Transverse colon (tissue), 4 donors: ENCODE measurements at regions not wholly inside any gene's neighbourhood (a gene's known extent, or its start where the extent isn't known, plus 50 kb on each side); places are given as distances from the start of the nearest gene placed in this dataset.
A peak's percentile ranks its signal among the peaks of the same experiment; 100 is the strongest.

Source experiments
- DNase-seq: peaks from one replicate; pipeline ENCODE4 v3.0.0-alpha.2; 2019
- H3K27ac ChIP-seq, 4 donors: fragments of 200-600 bp; sonication (generic); 2 replicates each; pipeline ENCODE4 v1.5.1; 2016 to 2018; ENCODE audit warnings: inconsistent platforms in 4 of 4
- H3K27me3 ChIP-seq: fragments of 200-600 bp; sonication (generic); 2 replicates; pipeline ENCODE4 v1.5.1; 2017; ENCODE audit warnings: inconsistent platforms
- H3K36me3 ChIP-seq, 4 donors: fragments of 200-600 bp; sonication (generic); 2 replicates each; pipeline ENCODE4 v1.5.1; 2017 to 2019; ENCODE audit warnings: inconsistent platforms in 4 of 4
- H3K4me1 ChIP-seq, 4 donors: fragments of 200-600 bp; sonication (generic); 2 replicates each; pipeline ENCODE4 v1.5.1; 2017 to 2020; ENCODE audit warnings: inconsistent platforms in 4 of 4
- H3K4me3 ChIP-seq, 4 donors: fragments of 200-600 bp; sonication (generic); 1 replicate in 1 of 4; 2 replicates in 3 of 4; pipeline versions ENCODE4 v1.5.1 to v1.6.1; 2017 to 2019; ENCODE audit warnings: inconsistent platforms in 4 of 4
- H3K9me3 ChIP-seq, 2 donors: fragments of 200-600 bp; sonication (generic); 2 replicates each; pipeline ENCODE4 v1.5.1; 2017 to 2019; ENCODE audit warnings: inconsistent platforms in 2 of 2
- EP300 ChIP-seq: sonication (generic); formaldehyde crosslinking; IDR thresholded peaks from one replicate; pipeline ENCODE4 v1.6.1; 2017; ENCODE audit warnings: antibody characterized with exemption, low read depth
- POLR2A ChIP-seq: fragments of 450-650 bp; IDR thresholded peaks from one replicate; pipeline ENCODE4 v1.6.1; 2016; ENCODE audit warnings: antibody characterized with exemption, mild to moderate bottlenecking, moderate library complexity
- POLR2AphosphoS5 ChIP-seq, 3 donors: sonication (generic); formaldehyde crosslinking; IDR thresholded peaks; one replicate each; pipeline ENCODE4 v1.6.1; 2016; ENCODE audit warnings: antibody characterized with exemption in 3 of 3
- WGBS, 2 donors: methylation state at CpG; one replicate each; pipeline ENCODE4 v1.1.5; 2018; ENCODE audit warnings: low coverage in 1 of 2; 5-methylcytosine and 5-hydroxymethylcytosine counted together
- in situ Hi-C, 4 donors: fragments of 200-750 bp; cut with MboI; loops; one replicate each; pipeline versions ENCODE4 v1.15.0 to v1.15.1; 2017; ENCODE audit warnings: low sequenced_read_pairs in 3 of 4, low pct_ligation_motif_present in 1 of 4, low pct_unique_long_range_greater_than_20kb in 1 of 4
- intact Hi-C: fragments of 100-400 bp; cut with DNase I; formaldehyde crosslinking; loops from one replicate; pipeline ENCODE4 v1.15.1; 2023; ENCODE audit warnings: low total_unique reads
- TF ChIP-seq, protein P1 (sequence below), 5 experiments: fragments of 200-600 bp in 3 of 5; fragments of 450-650 bp in 2 of 5; sonication (generic) in 3 of 5; IDR thresholded peaks; 1 replicate in 2 of 5; 2 replicates in 3 of 5; pipeline ENCODE4 v1.5.1; 2016 to 2017; ENCODE audit warnings: antibody characterized with exemption in 5 of 5, inconsistent platforms in 3 of 5, mild to moderate bottlenecking in 2 of 5, moderate library complexity in 1 of 5

DNA sequence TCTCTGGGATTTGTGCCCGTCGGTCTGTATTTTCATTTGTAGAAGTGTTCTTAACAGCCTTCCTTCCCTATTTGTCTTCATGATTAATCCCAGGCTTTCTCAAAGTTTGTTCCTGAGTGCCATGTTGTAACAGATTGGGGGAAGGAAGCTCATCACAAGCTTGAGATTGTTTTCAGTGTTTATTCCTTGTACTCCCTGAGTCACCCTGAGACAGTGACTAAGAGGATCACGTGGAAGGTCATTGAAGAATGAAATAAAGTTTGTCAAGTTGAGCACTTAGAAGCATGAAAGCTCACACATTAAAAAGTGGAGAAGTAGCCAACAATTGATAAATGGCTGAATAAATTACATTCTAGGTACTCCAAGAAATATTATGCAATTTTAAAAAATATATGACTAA is 153.5 kb upstream of the FAM241A start:
- H3K4me3 ChIP-seq: no peak overlapping the region
- peak overlapping the region in 3 of 4 donors; percentile 27 to 49 (median 47) for H3K27ac ChIP-seq
- no peaks in the 10 kb centered on the region for H3K36me3 ChIP-seq
- intact Hi-C loops (no loop called here), in situ Hi-C loops (no loop called here)
- 19 to 38% methylated on average over 3 of the region's 3 CpGs for WGBS, 2 donors
- no peak for DNase-seq
- TF ChIP-seq, protein P1, sequence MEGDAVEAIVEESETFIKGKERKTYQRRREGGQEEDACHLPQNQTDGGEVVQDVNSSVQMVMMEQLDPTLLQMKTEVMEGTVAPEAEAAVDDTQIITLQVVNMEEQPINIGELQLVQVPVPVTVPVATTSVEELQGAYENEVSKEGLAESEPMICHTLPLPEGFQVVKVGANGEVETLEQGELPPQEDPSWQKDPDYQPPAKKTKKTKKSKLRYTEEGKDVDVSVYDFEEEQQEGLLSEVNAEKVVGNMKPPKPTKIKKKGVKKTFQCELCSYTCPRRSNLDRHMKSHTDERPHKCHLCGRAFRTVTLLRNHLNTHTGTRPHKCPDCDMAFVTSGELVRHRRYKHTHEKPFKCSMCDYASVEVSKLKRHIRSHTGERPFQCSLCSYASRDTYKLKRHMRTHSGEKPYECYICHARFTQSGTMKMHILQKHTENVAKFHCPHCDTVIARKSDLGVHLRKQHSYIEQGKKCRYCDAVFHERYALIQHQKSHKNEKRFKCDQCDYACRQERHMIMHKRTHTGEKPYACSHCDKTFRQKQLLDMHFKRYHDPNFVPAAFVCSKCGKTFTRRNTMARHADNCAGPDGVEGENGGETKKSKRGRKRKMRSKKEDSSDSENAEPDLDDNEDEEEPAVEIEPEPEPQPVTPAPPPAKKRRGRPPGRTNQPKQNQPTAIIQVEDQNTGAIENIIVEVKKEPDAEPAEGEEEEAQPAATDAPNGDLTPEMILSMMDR (IDR thresholded peaks at IDR 0.05): no peak
- peak in 1 of 3 donors; percentile 20 for TF ChIP-seq POLR2AphosphoS5 (IDR thresholded peaks at IDR 0.05)
- peaks cover 0 to 34% (median 19%) of the 10 kb centered on the region in 4 donors for H3K4me1 ChIP-seq
- peaks cover 3% of the 10 kb centered on the region for H3K27me3 ChIP-seq
- H3K9me3 ChIP-seq: no peaks in the 10 kb centered on the region

DNA sequence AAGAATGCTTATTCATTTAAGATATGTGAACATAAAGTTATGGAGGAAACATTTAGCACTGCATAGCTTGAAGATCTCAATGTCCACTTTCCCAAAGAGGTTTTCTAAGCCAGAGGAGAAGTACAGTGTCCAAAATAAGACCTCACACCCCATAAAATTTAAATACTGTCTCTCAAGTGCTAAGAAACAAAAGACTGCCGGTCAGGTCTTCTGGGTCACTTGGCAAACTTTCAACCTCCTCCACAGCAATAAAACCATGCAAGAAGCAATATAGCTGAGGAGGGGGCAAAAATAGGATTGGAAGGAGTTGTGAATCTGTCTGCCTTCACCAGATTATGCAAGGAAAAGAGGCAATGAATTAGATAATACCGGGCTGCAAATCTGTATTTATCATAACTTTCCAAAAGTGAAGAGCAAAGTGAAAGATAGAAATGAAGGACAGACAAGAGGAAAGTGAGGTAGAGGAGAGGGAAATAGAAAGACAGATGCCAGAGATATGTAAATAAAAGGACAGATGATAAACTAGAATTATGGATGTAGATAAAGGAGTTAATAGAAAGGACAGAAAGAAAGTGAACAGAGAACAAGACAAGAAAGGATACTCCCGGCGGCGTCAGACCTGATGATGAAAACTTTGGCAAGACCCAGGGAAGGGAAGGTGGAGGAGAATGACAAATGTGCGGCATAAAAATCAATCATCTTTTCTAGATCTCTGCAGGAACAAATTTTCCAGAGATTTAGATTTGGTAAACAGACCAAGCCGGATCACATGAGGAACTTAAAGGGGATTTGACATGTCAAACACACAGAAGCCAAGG is 152.7 kb upstream of the FAM241A start:
- Histone ChIP-seq H3K27ac (no peak overlapping the region), H3K4me3 (no peak overlapping the region), H3K4me1 (peaks cover 0 to 34% (median 19%) of the 10 kb centered on the region in 4 donors), H3K9me3 (no peaks in the 10 kb centered on the region), H3K36me3 (no peaks in the 10 kb centered on the region), H3K27me3 (peaks cover 3% of the 10 kb centered on the region)
- TF ChIP-seq, protein P1 (IDR thresholded peaks at IDR 0.05): no peak
- TF ChIP-seq EP300 (no peak), POLR2AphosphoS5 (IDR thresholded peaks at IDR 0.05) (no peak), POLR2A (no peak)
- WGBS, 2 donors: 53 to 62% methylated on average over 6 to 7 of the region's 7 CpGs
- intact Hi-C loops (no loop called here), in situ Hi-C loops (no loop called here)
- no peak for DNase-seq

DNA sequence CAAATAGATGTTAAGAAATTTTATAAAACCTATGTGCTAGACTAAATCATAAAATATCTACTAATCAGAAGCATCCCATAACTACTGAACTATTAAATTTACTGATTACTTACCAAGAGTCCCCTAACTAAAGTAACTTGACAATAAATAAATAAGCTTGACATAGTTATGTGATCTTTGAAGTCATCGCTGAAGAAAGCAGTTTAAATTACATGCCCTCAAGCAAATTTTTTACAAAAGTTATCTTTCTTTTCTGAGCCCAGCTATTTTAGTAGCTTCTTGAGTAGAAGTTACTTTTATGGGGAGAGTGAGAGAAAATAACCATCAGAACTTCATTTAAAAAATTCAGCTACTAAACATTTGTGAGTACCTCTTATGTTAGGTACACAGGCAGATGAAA is 150.9 kb upstream of the FAM241A start:
- H3K4me1 ChIP-seq: peaks cover 0 to 27% (median 15%) of the 10 kb centered on the region in 4 donors
- in situ Hi-C loops: no loop called here
- DNase-seq: no peak
- intact Hi-C loops: no loop called here
- H3K4me3 ChIP-seq: no peak overlapping the region
- H3K36me3 ChIP-seq: no peaks in the 10 kb centered on the region
- WGBS, 2 donors: 77 to 92% methylated on average over 1 of the region's 1 CpG
- peaks cover 3% of the 10 kb centered on the region for H3K27me3 ChIP-seq
- TF ChIP-seq, protein P1 (IDR thresholded peaks at IDR 0.05): no peak
- TF ChIP-seq POLR2A: no peak
- TF ChIP-seq EP300: no peak
- TF ChIP-seq POLR2AphosphoS5 (IDR thresholded peaks at IDR 0.05): no peak
- no peaks in the 10 kb centered on the region for H3K9me3 ChIP-seq
- no peak overlapping the region for H3K27ac ChIP-seq

DNA sequence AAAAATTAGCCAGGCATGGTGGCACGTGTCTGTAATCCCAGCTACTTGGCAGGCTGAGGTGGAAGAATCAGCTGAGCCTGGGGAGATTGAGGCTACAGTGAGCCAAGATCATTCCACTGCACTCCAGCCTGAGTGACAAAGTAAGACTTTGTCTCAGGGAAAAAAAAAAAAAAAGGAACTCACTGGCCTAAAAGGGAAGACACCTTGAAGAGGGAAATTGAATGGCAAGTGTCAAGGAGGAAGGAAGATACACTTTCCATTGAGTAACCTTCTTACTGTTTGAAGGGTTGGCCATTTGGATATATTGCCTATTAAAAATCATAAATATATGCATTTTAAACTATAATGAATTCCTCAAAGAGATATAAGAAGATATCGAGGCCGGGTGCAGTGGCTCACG is 147.5 kb upstream of the FAM241A start:
- DNase-seq: no peak

More for the DNA sequence above, 147.5 kb upstream of the FAM241A start:
- 88 to 92% methylated on average over 4 of the region's 4 CpGs for WGBS, 2 donors
- in situ Hi-C loops (no loop called here), intact Hi-C loops (no loop called here)
- Histone ChIP-seq H3K4me3 (no peak overlapping the region), H3K9me3 (no peaks in the 10 kb centered on the region), H3K27me3 (peaks cover 3% of the 10 kb centered on the region), H3K36me3 (no peaks in the 10 kb centered on the region), H3K4me1 (no peaks in the 10 kb centered on the region), H3K27ac (no peak overlapping the region)
- TF ChIP-seq, protein P1 (IDR thresholded peaks at IDR 0.05): no peak
- TF ChIP-seq POLR2A: no peak
- TF ChIP-seq POLR2AphosphoS5 (IDR thresholded peaks at IDR 0.05): no peak
- TF ChIP-seq EP300: no peak
